ENCODE measurements at regions not wholly inside any gene's neighbourhood (a gene's known extent, or its start where the extent isn't known, plus 50 kb on each side); places are given as distances from the start of the nearest gene placed in this dataset.

DNA sequence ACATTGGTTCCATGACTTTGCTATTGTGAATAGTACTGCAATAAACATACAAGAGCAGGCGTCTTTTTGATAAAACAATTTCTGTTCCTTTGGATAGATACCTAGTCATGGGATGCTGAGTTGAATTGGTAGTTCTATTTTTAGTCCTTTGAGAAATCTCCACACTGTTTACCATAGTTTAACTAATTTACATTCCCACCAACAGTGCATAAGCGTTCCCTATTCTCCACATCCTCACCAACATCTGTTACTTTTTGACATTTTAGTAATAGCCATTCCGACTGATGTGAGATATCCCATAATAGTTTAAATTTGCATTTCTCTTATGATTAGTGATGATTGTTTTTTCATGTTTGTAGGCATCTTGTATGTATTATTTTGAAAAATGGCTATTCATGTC, 707.0 kb downstream of the SORCS1 start:
- TF ChIP-seq CTCF (IDR thresholded peaks at IDR 0.05 in 8 of 11, conservative IDR thresholded peaks at IDR 0.05 in 3 of 11) (no peak), POLR2A (IDR thresholded peaks at IDR 0.05) (no peak)

All from spleen (tissue), 7 donors.